GM12878 (cell line): ENCODE measurements at regions not wholly inside any gene's neighbourhood (a gene's known extent, or its start where the extent isn't known, plus 50 kb on each side); places are given as distances from the start of the nearest gene placed in this dataset.
A peak's percentile ranks its signal among the peaks of the same experiment; 100 is the strongest.

Experiments
- ATAC-seq: fragments of 200-7000 bp; cut with Tn5 transposase; 3 replicates; pipeline ENCODE4 v1.9.1; 2020; ENCODE audit warnings: mild to moderate bottlenecking, moderate library complexity
- BruUV-seq: library from RNA; stranded (reverse); fragments of 400-500 nt; replicated peaks from 2 replicates; lab custom pipeline; 2021; lab: Mats Ljungman, UMichigan
- CTCF ChIA-PET: fragments of 300-600 bp; sonication (Branson Sonifier 250); formaldehyde crosslinking; extraction: SDS; loops from one replicate; lab custom pipeline; 2021; ENCODE audit warnings: inconsistent platforms; lab: Yijun Ruan, JAX
- POLR2A ChIA-PET: fragments of 350-600 bp; formaldehyde crosslinking; extraction: SDS; loops from one replicate; lab custom pipeline; 2021; ENCODE audit warnings: inconsistent platforms; lab: Charles Lee
- RAD21 ChIA-PET: fragments of 300-600 bp; sonication (Branson Sonifier 250); formaldehyde crosslinking; loops from one replicate; lab custom pipeline; 2023; ENCODE audit warnings: antibody characterized with exemption; ENCODE audit not compliant: unreplicated experiment; lab: Charles Lee
- SMC1A ChIA-PET: fragments of 300-600 bp; sonication (Branson Sonifier 250); formaldehyde crosslinking; loops from one replicate; lab custom pipeline; 2023; ENCODE audit not compliant: unreplicated experiment, uncharacterized antibody; lab: Charles Lee
- DNase-seq: peaks from one replicate; pipeline ENCODE4 v3.0.0-alpha.2; 2011; ENCODE audit warnings: low read depth, low spot score
- FAIRE-seq: peaks from 3 replicates; lab custom pipeline; 2011; peaks lifted over from hg19 to GRCh38; lab: Jason Lieb, UNC
- H2AFZ ChIP-seq: 2 replicates; pipeline ENCODE4 v1.6.0; 2011; ENCODE audit warnings: low read depth, low read length, control low read depth; ENCODE audit not compliant: control insufficient read depth
- H3K27ac ChIP-seq: 2 replicates; pipeline ENCODE4 v1.5.1; 2011; ENCODE audit warnings: control low read depth; ENCODE audit not compliant: control insufficient read depth, insufficient read depth
- H3K27me3 ChIP-seq, 2 experiments: replicated peaks in 1 of 2; 2 replicates each; pipeline versions ENCODE4 v1.6.0 to v1.6.1; 2011; ENCODE audit warnings: low read length in 1 of 2; ENCODE audit not compliant: control insufficient read depth in 2 of 2, insufficient read depth in 2 of 2
- H3K36me3 ChIP-seq, 2 experiments: 2 replicates each; pipeline ENCODE4 v1.5.1; 2011; ENCODE audit warnings: low read length in 1 of 2; ENCODE audit not compliant: control insufficient read depth in 2 of 2, insufficient read depth in 2 of 2
- H3K4me1 ChIP-seq: 2 replicates; pipeline ENCODE4 v1.6.1; 2011; ENCODE audit warnings: mild to moderate bottlenecking, low read length, moderate library complexity, mixed read lengths; ENCODE audit not compliant: control insufficient read depth, insufficient read depth
- H3K4me2 ChIP-seq: 2 replicates; pipeline ENCODE4 v1.6.0; 2011; ENCODE audit warnings: control low read depth; ENCODE audit not compliant: control insufficient read depth, insufficient read depth
- H3K4me3 ChIP-seq: fragments of 200-600 bp; sonication (generic); 2 replicates; pipeline ENCODE4 v1.5.1; 2016
- H3K79me2 ChIP-seq: 2 replicates; pipeline ENCODE4 v1.6.0; 2011; ENCODE audit warnings: low read length; ENCODE audit not compliant: control insufficient read depth, insufficient read depth
- H3K9ac ChIP-seq: 2 replicates; pipeline ENCODE4 v1.8.0; 2011; ENCODE audit warnings: low read length, control low read depth, mixed read lengths; ENCODE audit not compliant: control insufficient read depth, insufficient read depth
- H3K9me3 ChIP-seq: replicated peaks from 3 replicates; pipeline ENCODE4 v1.5.1; 2011; ENCODE audit warnings: mild to moderate bottlenecking, low read length; ENCODE audit not compliant: control insufficient read depth, insufficient read depth
- H4K20me1 ChIP-seq: 2 replicates; pipeline ENCODE4 v1.6.0; 2011; ENCODE audit not compliant: control insufficient read depth, insufficient read depth
- DPF2 ChIP-seq: fragments of 450-650 bp; IDR thresholded peaks from 2 replicates; pipeline ENCODE4 v1.6.1; 2017; ENCODE audit warnings: mild to moderate bottlenecking
- MLLT1 ChIP-seq: fragments of 450-650 bp; IDR thresholded peaks from 2 replicates; pipeline ENCODE4 v1.6.1; 2016; ENCODE audit warnings: mild to moderate bottlenecking
- PKNOX1 ChIP-seq: fragments of 450-650 bp; IDR thresholded peaks from 2 replicates; pipeline ENCODE4 v1.6.1; 2016; ENCODE audit warnings: mild to moderate bottlenecking
- ZNF622 ChIP-seq: fragments of 450-650 bp; IDR thresholded peaks from 2 replicates; pipeline ENCODE4 v1.6.1; 2017; ENCODE audit warnings: mild to moderate bottlenecking, inconsistent platforms
- WGBS: methylation state at CpG from one replicate; pipeline ENCODE4 v1.1.6; 2016; ENCODE audit warnings: low lambda C conversion rate; ENCODE audit not compliant: insufficient replicate concordance, insufficient coverage; ENCODE audit errors: missing lambda C conversion rate; 5-methylcytosine and 5-hydroxymethylcytosine counted together
- in situ Hi-C: fragments of 300-500 bp; cut with MboI; formaldehyde crosslinking; loops from 9 replicates; pipeline ENCODE4 v1.14.3; 2018; ENCODE audit warnings: mixed read lengths
- intact Hi-C: fragments of 100-400 bp; cut with micrococcal nuclease; formaldehyde crosslinking; loops from one replicate; pipeline ENCODE4 v1.14.2; 2022; ENCODE audit not compliant: unreplicated experiment

GRCh38 chr22:25452116-25452700 lies 112.3 kb upstream of the GRK3 start:
- ChIA-PET CTCF (interaction anchor here (0.7 to 2.7 kb wide), 11 partner anchors 10 to 879 kb away, joined by 3 to 10 read pairs (median 4); no protein-coding TSS in a partner anchor), SMC1A (interaction anchor here (0.6 to 1.8 kb wide), 11 partner anchors 8 to 321 kb away, joined by 3 to 6 read pairs (median 3); no protein-coding TSS in a partner anchor), POLR2A (no interaction called here), RAD21 (interaction anchor here (1.2 to 1.8 kb wide), 2 partner anchors 10 to 89 kb away, joined by 3 to 5 read pairs; no protein-coding TSS in a partner anchor)
- 93% methylated on average over 10 of the region's 10 CpGs for WGBS
- Histone ChIP-seq H3K4me2 (peak overlapping the region; percentile 59), H3K79me2 (peaks cover 71% of the 10 kb centered on the region), H3K4me1 (no peaks in the 10 kb centered on the region; the same call in 1 of the 2 replicates), H3K27me3 (no peaks in the 10 kb centered on the region), H3K27ac (no peak overlapping the region), H3K4me3 (no peak overlapping the region; the same call in 1 of the 2 replicates), H2AFZ (no peak overlapping the region), H3K9ac (no peak overlapping the region), H3K36me3 (peaks cover 6% of the 10 kb centered on the region in 2 experiments; a peak in 2 of 4 replicates), H3K9me3 (no peaks in the 10 kb centered on the region), H4K20me1 (peaks cover 2% of the 10 kb centered on the region; the same call in 1 of the 2 replicates)
- intact Hi-C loops: no loop called here
- DNase-seq: no peak
- no TSS peak for BruUV-seq
- ATAC-seq: no peak
- in situ Hi-C loops: no loop called here
- no peak for FAIRE-seq
- no peak for TF ChIP-seq DPF2
- peak; percentile 21; the same call in 1 of the 2 replicates for TF ChIP-seq PKNOX1
- TF ChIP-seq ZNF622: no peak
- 0 out of 2 replicates have a peak, but pooled peaks have one; percentile 37 for TF ChIP-seq MLLT1
- TF ChIP-seq, all 136 proteins: peak for 2
